HCT116 (cell line): ENCODE measurements at regions not wholly inside any gene's neighbourhood (a gene's known extent, or its start where the extent isn't known, plus 50 kb on each side); places are given as distances from the start of the nearest gene placed in this dataset.

ENCODE experiments used
- ATAC-seq: fragments of 200-7000 bp; cut with Tn5 transposase; 2 replicates; pipeline ENCODE4 v1.9.1; 2020; ENCODE audit warnings: mild to moderate bottlenecking, moderate library complexity
- BruUV-seq: library from RNA; stranded (reverse); fragments of 400-500 nt; replicated peaks from 2 replicates; lab custom pipeline; 2021; lab: Mats Ljungman, UMichigan
- CTCF ChIA-PET: fragments of 300-600 bp; sonication (Branson Sonifier 250); formaldehyde crosslinking; loops from one replicate; lab custom pipeline; 2021; ENCODE audit warnings: antibody characterized with exemption; lab: Charles Lee
- POLR2A ChIA-PET: fragments of 300-600, 350-600 bp; sonication (Branson Sonifier 250); formaldehyde crosslinking; loops from one replicate; lab custom pipeline; 2021; ENCODE audit warnings: antibody characterized with exemption; lab: Charles Lee
- RAD21 ChIA-PET, 2 experiments: fragments of 300-600 bp; sonication (Branson Sonifier 250); formaldehyde crosslinking; loops; one replicate each; lab custom pipeline; 2023; ENCODE audit warnings: low total read pairs in 2 of 2; ENCODE audit not compliant: uncharacterized antibody in 2 of 2, unreplicated experiment in 2 of 2, low non-redundant PET in 1 of 2; lab: Charles Lee
- DNase-seq: peaks from one replicate; pipeline ENCODE4 v3.0.0-alpha.2; 2010; ENCODE audit warnings: low read depth, low spot score
- H2AFZ ChIP-seq: fragments of 200-600 bp; shearing (Covaris generic), sonication (generic); 2 replicates; pipeline ENCODE4 v1.6.1; 2017; ENCODE audit warnings: low read depth, mixed run types, mixed read lengths, antibody characterized with exemption, low read length; ENCODE audit not compliant: poor library complexity, severe bottlenecking
- H3K27ac ChIP-seq: 2 replicates; pipeline ENCODE4 v1.5.1; 2012; ENCODE audit warnings: low read depth, low read length
- H3K27me3 ChIP-seq: fragments of 200-600 bp; sonication (generic); 2 replicates; pipeline ENCODE4 v1.6.1; 2016; ENCODE audit warnings: mixed run types, low read length, mixed read lengths; ENCODE audit not compliant: insufficient read depth
- H3K36me3 ChIP-seq, 2 experiments: fragments of 200-500 bp in 1 of 2; fragments of 200-600 bp in 1 of 2; sonication (Bioruptor generic) in 1 of 2; sonication (generic) in 1 of 2; 2 replicates each; pipeline versions ENCODE4 v1.5.1 to v1.6.1; 2014 to 2016; ENCODE audit warnings: low read length in 2 of 2, inconsistent platforms in 1 of 2, mixed read lengths in 1 of 2, mixed run types in 1 of 2; ENCODE audit not compliant: insufficient read depth in 2 of 2, control insufficient read depth in 1 of 2
- H3K4me1 ChIP-seq, 2 experiments: fragments of 200-600 bp in 1 of 2; sonication (generic) in 1 of 2; 2 replicates each; pipeline versions ENCODE4 v1.5.1 to v1.6.1; 2012 to 2017; ENCODE audit warnings: low read length in 2 of 2, inconsistent platforms in 1 of 2, mild to moderate bottlenecking in 1 of 2, mixed read lengths in 1 of 2, mixed run types in 1 of 2, moderate library complexity in 1 of 2; ENCODE audit not compliant: insufficient read depth in 2 of 2, control insufficient read depth in 1 of 2
- H3K4me2 ChIP-seq: fragments of 200-600 bp; sonication (generic); 2 replicates; pipeline ENCODE4 v1.6.1; 2017; ENCODE audit warnings: mixed run types, low read length, mixed read lengths
- H3K4me3 ChIP-seq, 2 experiments: fragments of 200-600 bp in 1 of 2; sonication (generic) in 1 of 2; replicated peaks in 1 of 2; 2 replicates each; pipeline ENCODE4 v1.5.1; 2011 to 2016; ENCODE audit warnings: low read length in 2 of 2, control low read depth in 1 of 2, low read depth in 1 of 2, mild to moderate bottlenecking in 1 of 2, mixed read lengths in 1 of 2, mixed run types in 1 of 2
- H3K79me2 ChIP-seq: fragments of 200-600 bp; sonication (generic); 2 replicates; pipeline ENCODE4 v1.6.1; 2017; ENCODE audit warnings: mild to moderate bottlenecking, mixed run types, low read length, moderate library complexity, mixed read lengths; ENCODE audit not compliant: insufficient read depth
- H3K9ac ChIP-seq: fragments of 200-600 bp; sonication (generic); 2 replicates; pipeline ENCODE4 v1.6.1; 2016; ENCODE audit warnings: low read length, mixed read lengths
- H3K9me2 ChIP-seq: fragments of 200-600 bp; sonication (generic), shearing (Covaris generic); 2 replicates; pipeline ENCODE4 v1.6.1; 2017; ENCODE audit warnings: mixed run types, mild to moderate bottlenecking, moderate library complexity; ENCODE audit not compliant: insufficient read depth
- H3K9me3 ChIP-seq, 2 experiments: fragments of 200-500 bp in 1 of 2; fragments of 200-600 bp in 1 of 2; sonication (Bioruptor generic) in 1 of 2; sonication (generic) in 1 of 2; 2 replicates each; pipeline ENCODE4 v1.6.1; 2014 to 2017; ENCODE audit warnings: low read length in 2 of 2, mixed read lengths in 2 of 2, inconsistent platforms in 1 of 2, low read depth in 1 of 2, mild to moderate bottlenecking in 1 of 2, mixed run types in 1 of 2, moderate library complexity in 1 of 2; ENCODE audit not compliant: control insufficient read depth in 1 of 2, insufficient read depth in 1 of 2
- H4K20me1 ChIP-seq: fragments of 200-600 bp; sonication (generic), shearing (Covaris generic); 2 replicates; pipeline ENCODE4 v1.6.1; 2017; ENCODE audit warnings: mixed run types, mild to moderate bottlenecking, moderate library complexity; ENCODE audit not compliant: insufficient read depth
- CBX3 ChIP-seq: IDR thresholded peaks from 2 replicates; pipeline ENCODE4 v1.6.1; 2012; ENCODE audit warnings: low read depth
- FOSL1 ChIP-seq: IDR thresholded peaks from 2 replicates; pipeline ENCODE4 v1.6.1; 2012; ENCODE audit warnings: low read depth
- MAX ChIP-seq: IDR thresholded peaks from 2 replicates; pipeline ENCODE4 v1.6.1; 2012
- SIN3A ChIP-seq: IDR thresholded peaks from 2 replicates; pipeline ENCODE4 v1.6.1; 2012; ENCODE audit warnings: low read depth
- SRF ChIP-seq: IDR thresholded peaks from 2 replicates; pipeline ENCODE4 v1.6.1; 2012; ENCODE audit warnings: low read depth
- TCF7L2 ChIP-seq: IDR thresholded peaks from 2 replicates; pipeline ENCODE4 v1.7.0; 2011; ENCODE audit warnings: borderline replicate concordance, inconsistent platforms; ENCODE audit not compliant: insufficient read depth, insufficient read length; ENCODE audit errors: extremely low read depth
- ZFX ChIP-seq: fragments of 450-650 bp; IDR thresholded peaks from 2 replicates; pipeline ENCODE4 v1.6.1; 2017
- intact Hi-C: fragments of 100-400 bp; cut with micrococcal nuclease; formaldehyde crosslinking; loops from 2 replicates; pipeline ENCODE4 v1.10.0; 2022
- TF ChIP-seq, protein P1 (sequence below): IDR thresholded peaks from 2 replicates; pipeline ENCODE4 v1.6.1; 2011; ENCODE audit warnings: mild to moderate bottlenecking, low read length, moderate library complexity; ENCODE audit not compliant: insufficient replicate concordance; ENCODE audit errors: extremely low read depth

- no peak overlapping the region for H2AFZ ChIP-seq
- H3K9me2 ChIP-seq: no peaks in the 10 kb centered on the region
- ChIA-PET POLR2A (no interaction called here), CTCF (no interaction called here), RAD21 (no interaction called here)
- no peaks in the 10 kb centered on the region for H3K36me3 ChIP-seq
- BruUV-seq: no TSS peak
- H3K27ac ChIP-seq: no peak overlapping the region
- H3K4me3 ChIP-seq: no peak overlapping the region
- no peaks in the 10 kb centered on the region for H3K9me3 ChIP-seq
- no peak overlapping the region for H3K4me2 ChIP-seq
- no peak for DNase-seq
- no peak overlapping the region for H3K9ac ChIP-seq
- no peak for ATAC-seq
- intact Hi-C loops: no loop called here
- H3K79me2 ChIP-seq: no peaks in the 10 kb centered on the region
- TF ChIP-seq ZFX (no peak), SIN3A (no peak), FOSL1 (no peak), MAX (no peak)
- no peaks in the 10 kb centered on the region for H3K27me3 ChIP-seq
- H3K4me1 ChIP-seq: no peaks in the 10 kb centered on the region
- H4K20me1 ChIP-seq: no peaks in the 10 kb centered on the region
These were observed 349.7 kb upstream of the FAR2 start for GRCh38 chr12:28799348-28799747.

DNA sequence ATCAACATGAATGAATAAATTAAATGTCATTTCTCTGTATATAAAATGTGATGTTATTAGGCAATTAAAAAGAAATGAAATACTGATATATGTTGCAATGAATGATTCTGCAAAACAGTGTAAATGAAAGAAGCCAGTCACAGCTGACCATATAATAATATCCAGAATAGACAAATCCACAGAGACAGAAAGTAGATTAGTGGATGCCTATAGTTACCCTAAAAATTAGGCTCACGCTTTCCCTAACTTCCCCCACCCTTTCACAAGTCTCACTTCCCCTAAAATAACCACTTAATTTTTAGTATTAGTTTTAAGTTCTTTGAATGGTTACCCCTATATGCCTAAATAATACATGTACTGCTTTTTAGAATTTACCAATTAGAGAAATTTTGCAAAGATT is 348.9 kb upstream of the FAR2 start:
- ChIA-PET CTCF (no interaction called here), POLR2A (no interaction called here), RAD21 (no interaction called here)
- no peaks in the 10 kb centered on the region for H3K27me3 ChIP-seq
- DNase-seq (no peak), ATAC-seq (no peak)
- no peaks in the 10 kb centered on the region for H3K36me3 ChIP-seq
- BruUV-seq: no TSS peak
- intact Hi-C loops: no loop called here
- no peak overlapping the region for H3K4me3 ChIP-seq
- no peaks in the 10 kb centered on the region for H4K20me1 ChIP-seq
- H3K4me2 ChIP-seq: no peak overlapping the region
- no peaks in the 10 kb centered on the region for H3K79me2 ChIP-seq
- H3K9ac ChIP-seq: no peak overlapping the region
- no peaks in the 10 kb centered on the region for H3K9me3 ChIP-seq
- TF ChIP-seq SRF (no peak), TCF7L2 (no peak), CBX3 (no peak)
- TF ChIP-seq, protein P1, sequence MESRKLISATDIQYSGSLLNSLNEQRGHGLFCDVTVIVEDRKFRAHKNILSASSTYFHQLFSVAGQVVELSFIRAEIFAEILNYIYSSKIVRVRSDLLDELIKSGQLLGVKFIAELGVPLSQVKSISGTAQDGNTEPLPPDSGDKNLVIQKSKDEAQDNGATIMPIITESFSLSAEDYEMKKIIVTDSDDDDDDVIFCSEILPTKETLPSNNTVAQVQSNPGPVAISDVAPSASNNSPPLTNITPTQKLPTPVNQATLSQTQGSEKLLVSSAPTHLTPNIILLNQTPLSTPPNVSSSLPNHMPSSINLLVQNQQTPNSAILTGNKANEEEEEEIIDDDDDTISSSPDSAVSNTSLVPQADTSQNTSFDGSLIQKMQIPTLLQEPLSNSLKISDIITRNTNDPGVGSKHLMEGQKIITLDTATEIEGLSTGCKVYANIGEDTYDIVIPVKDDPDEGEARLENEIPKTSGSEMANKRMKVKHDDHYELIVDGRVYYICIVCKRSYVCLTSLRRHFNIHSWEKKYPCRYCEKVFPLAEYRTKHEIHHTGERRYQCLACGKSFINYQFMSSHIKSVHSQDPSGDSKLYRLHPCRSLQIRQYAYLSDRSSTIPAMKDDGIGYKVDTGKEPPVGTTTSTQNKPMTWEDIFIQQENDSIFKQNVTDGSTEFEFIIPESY: no peak
- no peaks in the 10 kb centered on the region for H3K9me2 ChIP-seq
- H3K27ac ChIP-seq: no peak overlapping the region
- no peak overlapping the region for H2AFZ ChIP-seq
- no peaks in the 10 kb centered on the region for H3K4me1 ChIP-seq
